Activated CD8-positive, alpha-beta T cell treated with anti-CD3 and anti-CD28 coated beads for 36 hours (primary cell): ENCODE measurements at regions not wholly inside any gene's neighbourhood (a gene's known extent, or its start where the extent isn't known, plus 50 kb on each side); places are given as distances from the start of the nearest gene placed in this dataset.
"Not testable (repeated sequence)": the region's sequence is repeated elsewhere in the genome, so short reads cannot be mapped to it uniquely, and the experiment has no call there.

Experiments used
- ATAC-seq: fragments of 200-7000 bp; cut with Tn5 transposase; one replicate; pipeline ENCODE4 v1.10.0; 2021; ENCODE audit warnings: mild to moderate bottlenecking, moderate library complexity
- CTCF ChIA-PET: fragments of 350-600 bp; sonication (Branson Sonifier 250); formaldehyde crosslinking; loops from one replicate; lab custom pipeline; 2021; ENCODE audit warnings: antibody characterized with exemption; lab: Charles Lee
- POLR2A ChIA-PET: fragments of 350-600 bp; sonication (Branson Sonifier 250); formaldehyde crosslinking; loops from one replicate; lab custom pipeline; 2021; ENCODE audit warnings: antibody characterized with exemption; lab: Charles Lee
- DNase-seq: peaks from one replicate; pipeline ENCODE4 v3.0.0-alpha.2; 2020
- H3K27ac Mint-ChIP-seq: one replicate; pipeline ENCODE4 v1.8.0; 2021; ENCODE audit warnings: mild to moderate bottlenecking, mixed read lengths
- H3K27me3 Mint-ChIP-seq: one replicate; pipeline ENCODE4 v1.8.0; 2021; ENCODE audit warnings: mixed read lengths
- H3K36me3 Mint-ChIP-seq: one replicate; pipeline ENCODE4 v1.8.0; 2021; ENCODE audit warnings: low read depth, mixed read lengths
- H3K4me1 Mint-ChIP-seq: one replicate; pipeline ENCODE4 v1.8.0; 2021; ENCODE audit warnings: low read depth, mixed read lengths
- H3K4me3 Mint-ChIP-seq: one replicate; pipeline ENCODE4 v1.8.0; 2021; ENCODE audit warnings: mild to moderate bottlenecking, moderate library complexity, mixed read lengths
- H3K9me3 Mint-ChIP-seq: one replicate; pipeline ENCODE4 v1.8.0; 2021; ENCODE audit warnings: mixed read lengths
- CTCF ChIP-seq: fragments of 200-600 bp; IDR thresholded peaks from one replicate; pipeline ENCODE4 v1.8.0; 2022; ENCODE audit warnings: antibody characterized with exemption, mild to moderate bottlenecking
- intact Hi-C: fragments of 100-400 bp; cut with micrococcal nuclease; formaldehyde crosslinking; loops from one replicate; pipeline ENCODE4 v1.10.0; 2022

GRCh38 chr1:232163533-232163932 lies 466.4 kb downstream of the SIPA1L2 start:
- ATAC-seq = no peak
- peaks cover 3% of the 10 kb centered on the region for H3K9me3 Mint-ChIP-seq
- H3K27me3 Mint-ChIP-seq = peaks cover 2% of the 10 kb centered on the region
- ChIA-PET CTCF (no interaction called here), POLR2A (no interaction called here)
- no peaks in the 10 kb centered on the region for H3K36me3 Mint-ChIP-seq
- H3K4me1 Mint-ChIP-seq = no peaks in the 10 kb centered on the region
- intact Hi-C loops = no loop called here
- TF ChIP-seq CTCF = no peak
- H3K4me3 Mint-ChIP-seq = no peak overlapping the region
- H3K27ac Mint-ChIP-seq = no peak overlapping the region
- no peak for DNase-seq

- Mint-ChIP-seq H3K9me3 (peaks cover 3% of the 10 kb centered on the region), H3K27me3 (peaks cover 2% of the 10 kb centered on the region), H3K27ac (no peak overlapping the region), H3K4me3 (no peak overlapping the region), H3K36me3 (no peaks in the 10 kb centered on the region), H3K4me1 (no peaks in the 10 kb centered on the region)
- POLR2A ChIA-PET = no interaction called here
- DNase-seq = no peak
- CTCF ChIA-PET = no interaction called here
- intact Hi-C loops = no loop called here
- no peak for ATAC-seq
- no peak for TF ChIP-seq CTCF
Observed at GRCh38 chr1:232162001-232162400, 467.9 kb downstream of the SIPA1L2 start.

- DNase-seq, POLR2A ChIA-PET, H3K27ac Mint-ChIP-seq, H3K9me3 Mint-ChIP-seq, H3K36me3 Mint-ChIP-seq, intact Hi-C loops, ATAC-seq, CTCF ChIA-PET, H3K27me3 Mint-ChIP-seq, H3K4me3 Mint-ChIP-seq, H3K4me1 Mint-ChIP-seq: not testable (repeated sequence)
Observed at GRCh38 chr1:232158558-232158957, 471.4 kb downstream of the SIPA1L2 start.

- ATAC-seq, CTCF ChIA-PET, POLR2A ChIA-PET, H3K9me3 Mint-ChIP-seq, H3K4me1 Mint-ChIP-seq, intact Hi-C loops, H3K27ac Mint-ChIP-seq, DNase-seq, H3K4me3 Mint-ChIP-seq, H3K36me3 Mint-ChIP-seq, H3K27me3 Mint-ChIP-seq: not testable (repeated sequence)
Observed at GRCh38 chr1:232156070-232156469, 473.9 kb downstream of the SIPA1L2 start.

- ATAC-seq (no peak), DNase-seq (no peak)
- CTCF ChIA-PET = no interaction called here
- H3K4me3 Mint-ChIP-seq = no peak overlapping the region
- H3K4me1 Mint-ChIP-seq = no peaks in the 10 kb centered on the region
- intact Hi-C loops = no loop called here
- H3K27me3 Mint-ChIP-seq = peaks cover 4% of the 10 kb centered on the region
- H3K27ac Mint-ChIP-seq = no peak overlapping the region
- no peaks in the 10 kb centered on the region for H3K36me3 Mint-ChIP-seq
- TF ChIP-seq CTCF = no peak
- no peaks in the 10 kb centered on the region for H3K9me3 Mint-ChIP-seq
- POLR2A ChIA-PET = no interaction called here
Observed at GRCh38 chr1:232153652-232154051, 476.3 kb downstream of the SIPA1L2 start.

GRCh38 chr1:232150770-232151548 lies 479.0 kb downstream of the SIPA1L2 start:
- H3K27me3 Mint-ChIP-seq = peaks cover 4% of the 10 kb centered on the region
- ChIA-PET POLR2A (no interaction called here), CTCF (no interaction called here)
- H3K4me1 Mint-ChIP-seq = no peaks in the 10 kb centered on the region
- ATAC-seq (no peak), DNase-seq (no peak)
- intact Hi-C loops = no loop called here
- no peak overlapping the region for H3K4me3 Mint-ChIP-seq
- TF ChIP-seq CTCF = no peak
- no peaks in the 10 kb centered on the region for H3K9me3 Mint-ChIP-seq
- H3K27ac Mint-ChIP-seq = no peak overlapping the region
- no peaks in the 10 kb centered on the region for H3K36me3 Mint-ChIP-seq
